GM18511 (cell line): ENCODE measurements at regions not wholly inside any gene's neighbourhood (a gene's known extent, or its start where the extent isn't known, plus 50 kb on each side); places are given as distances from the start of the nearest gene placed in this dataset.
"Not testable (repeated sequence)": the region's sequence is repeated elsewhere in the genome, so short reads cannot be mapped to it uniquely, and the experiment has no call there.

Experiments used
- ATAC-seq: cut with Tn5 transposase; IDR thresholded peaks from one replicate; pipeline ENCODE4 v1.9.1; 2021; ENCODE audit warnings: mild to moderate bottlenecking, moderate library complexity; ENCODE audit not compliant: unreplicated experiment

DNA sequence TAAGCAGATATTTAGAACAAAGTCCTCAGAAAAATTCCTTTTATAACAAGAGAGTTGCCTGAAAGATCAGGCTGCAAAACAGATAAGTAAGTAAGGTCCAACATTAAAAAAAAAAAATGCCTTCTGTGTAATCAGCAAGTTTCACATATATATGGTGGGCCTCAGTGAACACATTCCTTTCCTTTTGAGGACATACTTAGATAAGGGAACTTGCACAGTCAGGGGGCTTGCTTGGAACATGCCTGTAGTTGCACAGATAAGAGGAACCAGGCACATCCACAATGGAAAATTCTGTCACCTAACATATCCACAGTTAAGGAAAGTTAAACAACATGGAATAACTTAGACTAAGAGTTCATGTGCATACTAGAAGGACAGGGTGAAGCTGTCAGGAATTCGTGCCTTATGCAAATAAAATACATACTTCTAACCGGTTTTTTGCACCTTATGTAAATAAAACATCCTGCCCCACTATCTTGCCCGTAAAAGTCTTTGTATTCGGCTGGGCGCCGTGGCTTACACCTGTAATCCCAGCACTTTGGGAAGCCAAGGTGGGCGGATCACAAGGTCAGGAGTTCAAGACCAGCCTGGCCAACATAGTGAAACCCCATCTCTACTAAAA lies 257.3 kb downstream of the ZNF33B start:
- ATAC-seq, result no peak

- peak; percentile 100 for ATAC-seq
Observed at GRCh38 chr10:42367532-42368230, 270.7 kb downstream of the ZNF33B start.

- no peak for ATAC-seq
Observed at GRCh38 chr10:42351745-42352144, 286.6 kb downstream of the ZNF33B start.

DNA sequence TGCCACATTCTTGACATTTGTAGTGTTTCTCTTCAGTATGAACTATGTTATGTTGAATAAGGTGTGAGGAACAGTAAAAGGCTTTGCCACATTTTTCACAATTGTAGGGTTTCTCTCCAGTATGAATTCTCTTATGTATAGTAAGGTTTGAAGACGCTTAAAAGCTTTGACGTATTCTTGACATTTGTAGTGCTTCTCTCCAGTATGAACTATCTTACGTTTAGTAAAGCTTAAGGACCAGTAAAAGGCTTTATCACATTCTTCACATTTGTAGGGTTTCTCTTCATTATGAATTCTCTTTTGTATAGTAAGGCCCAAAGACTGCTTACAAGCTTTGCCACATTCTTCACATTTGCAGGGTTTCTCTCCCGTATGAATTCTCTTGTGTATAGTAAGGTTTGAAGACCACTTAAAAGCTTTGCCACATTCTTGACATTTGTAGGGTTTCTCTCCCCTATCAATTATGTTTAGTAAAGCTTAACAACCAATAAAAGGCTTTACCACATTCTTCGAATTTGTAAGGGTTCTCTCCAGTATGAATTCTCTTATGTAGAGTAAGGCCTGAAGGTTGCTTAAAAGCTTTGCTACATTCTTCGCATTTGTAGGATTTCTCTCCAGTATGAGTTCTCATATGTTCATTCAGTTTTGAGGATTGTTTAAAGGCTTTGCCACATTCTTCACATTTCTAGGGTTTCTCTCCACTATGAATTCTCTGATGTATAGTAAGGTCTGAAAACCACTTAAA lies 301.6 kb downstream of the ZNF33B start:
- not testable (repeated sequence) for ATAC-seq

GRCh38 chr10:42335653-42336296 lies 302.6 kb downstream of the ZNF33B start:
- ATAC-seq, result not testable (repeated sequence)

DNA sequence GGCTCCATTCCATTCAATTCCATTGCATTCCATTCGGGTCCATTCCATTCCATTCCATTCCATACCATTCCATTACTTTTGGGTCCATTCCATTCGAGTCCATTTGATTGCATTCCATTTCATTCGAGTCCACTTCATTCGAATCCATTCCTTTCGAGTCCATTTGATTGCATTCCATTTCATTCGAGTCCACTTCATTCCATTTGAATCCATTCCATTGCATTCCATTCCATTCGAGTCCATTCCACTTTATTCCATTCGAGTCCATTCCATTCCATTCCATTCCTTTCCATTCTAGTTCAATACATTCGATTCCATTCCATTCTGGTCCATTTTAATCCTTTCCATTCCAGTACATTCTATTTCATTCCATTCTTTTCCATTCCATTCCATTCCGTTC lies 334.0 kb downstream of the ZNF33B start:
- no peak for ATAC-seq

DNA sequence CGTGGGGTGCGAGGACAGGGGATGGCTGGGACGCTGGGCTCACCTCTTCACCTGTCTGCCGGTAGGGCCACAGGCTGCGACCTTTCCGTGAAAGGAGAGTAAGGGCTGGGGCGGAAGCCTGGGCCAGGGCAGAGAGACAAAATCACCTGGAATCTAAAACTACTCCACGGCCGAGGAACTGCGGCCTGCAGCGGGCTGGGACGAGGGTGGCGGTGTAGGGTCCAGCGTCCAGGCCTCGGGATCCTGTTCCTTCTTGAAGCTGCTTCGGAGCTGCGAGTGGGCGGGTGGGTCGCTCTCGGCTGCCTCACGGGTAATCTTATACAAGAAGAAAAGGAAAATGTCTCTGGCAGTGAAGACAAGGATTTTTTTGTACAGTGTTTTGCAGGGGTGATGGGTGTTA lies 356.5 kb downstream of the ZNF33B start:
- not testable (repeated sequence) for ATAC-seq

DNA sequence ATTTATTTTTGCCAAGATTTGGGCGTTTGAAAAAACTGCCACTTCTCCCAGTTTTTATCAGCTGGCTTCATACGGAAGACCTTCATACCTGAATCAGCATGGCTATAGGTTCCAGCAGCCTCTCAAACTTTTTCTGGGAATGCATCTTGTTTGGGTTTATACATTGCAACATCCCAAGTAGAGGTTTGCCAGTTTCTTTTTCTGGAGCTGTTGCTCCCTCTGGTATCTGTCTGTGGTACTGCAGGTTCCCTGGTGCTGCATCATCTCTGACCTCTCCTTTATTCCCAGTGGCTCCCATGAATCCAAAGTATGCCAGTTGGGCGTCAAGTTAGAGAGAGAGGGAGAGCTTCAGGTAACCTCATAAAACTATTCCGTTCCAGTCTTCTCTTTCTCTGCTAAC lies 368.6 kb downstream of the ZNF33B start:
- ATAC-seq, result not testable (repeated sequence)

- ATAC-seq, result not testable (repeated sequence)
Observed at GRCh38 chr10:42263259-42263658, 375.1 kb downstream of the ZNF33B start.

GRCh38 chr10:42243002-42243401 lies 395.4 kb downstream of the ZNF33B start:
- not testable (repeated sequence) for ATAC-seq

DNA sequence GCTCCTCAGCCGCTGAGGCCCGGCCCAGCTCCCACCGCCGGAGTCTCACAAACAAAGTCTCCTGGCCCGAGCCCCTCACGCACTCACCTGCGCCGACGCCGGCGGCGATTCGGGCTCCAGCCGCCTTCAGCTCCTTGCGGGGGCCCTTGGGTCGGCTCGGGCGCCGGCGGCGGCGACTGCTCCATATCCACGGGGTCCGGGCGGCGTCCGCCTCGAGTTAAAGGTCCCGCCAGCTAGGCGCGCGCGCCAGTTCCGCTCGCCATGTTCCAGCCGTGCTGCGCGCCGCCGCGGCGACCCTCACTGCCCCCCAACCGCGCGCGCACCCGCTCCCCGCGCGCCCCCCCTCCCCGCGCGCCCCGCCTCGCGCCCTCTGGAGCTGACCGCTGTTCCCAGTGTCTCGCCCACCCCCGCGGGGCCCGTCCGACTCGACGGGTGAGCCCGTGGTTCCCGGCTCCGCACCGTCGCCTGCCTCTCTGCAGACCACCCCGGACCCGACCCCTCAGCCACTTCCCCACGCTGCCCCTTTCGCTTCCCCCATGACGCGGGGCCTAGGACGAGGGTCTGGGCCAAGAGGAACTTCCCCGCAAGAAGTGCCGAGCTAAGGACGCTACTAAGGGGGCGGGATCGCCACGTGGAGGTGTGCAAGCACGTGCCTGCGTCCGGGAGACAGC lies 396.1 kb downstream of the ZNF33B start:
- no peak for ATAC-seq

DNA sequence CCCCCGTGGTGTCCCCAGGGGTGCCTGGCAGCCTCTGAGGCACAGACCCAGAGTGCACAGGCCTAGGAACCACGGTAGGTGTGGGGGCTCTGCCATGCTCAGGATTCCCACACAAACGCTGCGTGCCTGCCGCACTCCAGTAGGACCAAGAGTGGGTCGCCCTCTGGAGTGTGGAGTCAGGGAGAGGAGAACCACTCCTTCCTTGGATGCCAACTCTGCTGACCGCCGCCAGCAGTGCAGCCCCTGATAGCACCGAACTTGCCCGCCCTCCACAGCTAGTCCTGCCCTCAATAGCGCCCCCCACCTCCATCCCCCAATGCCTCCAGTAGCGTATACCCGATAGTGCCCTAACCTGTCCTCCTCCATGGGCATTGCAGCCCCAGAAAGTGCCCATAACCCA lies 402.0 kb downstream of the ZNF33B start:
- not testable (repeated sequence) for ATAC-seq

DNA sequence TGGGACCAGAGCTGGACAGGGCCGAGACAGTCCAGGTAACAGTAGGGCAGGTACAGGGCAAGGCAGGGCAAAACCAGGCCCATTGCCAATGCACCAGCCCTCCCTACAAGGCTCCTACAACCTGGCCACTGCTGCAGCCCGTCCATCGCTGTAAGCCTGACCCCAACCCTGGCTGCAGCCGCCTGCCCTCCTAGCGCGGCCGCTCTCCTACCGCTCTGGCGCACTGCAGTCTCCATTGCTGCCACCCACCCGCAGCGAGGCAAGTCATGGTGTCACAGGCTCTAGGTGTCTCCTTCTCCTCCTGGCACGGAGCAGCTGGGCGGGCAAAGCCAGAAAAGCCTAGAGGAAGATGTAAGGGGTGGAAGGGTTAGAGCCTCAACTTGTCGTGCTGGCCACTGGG lies 402.6 kb downstream of the ZNF33B start:
- not testable (repeated sequence) for ATAC-seq

DNA sequence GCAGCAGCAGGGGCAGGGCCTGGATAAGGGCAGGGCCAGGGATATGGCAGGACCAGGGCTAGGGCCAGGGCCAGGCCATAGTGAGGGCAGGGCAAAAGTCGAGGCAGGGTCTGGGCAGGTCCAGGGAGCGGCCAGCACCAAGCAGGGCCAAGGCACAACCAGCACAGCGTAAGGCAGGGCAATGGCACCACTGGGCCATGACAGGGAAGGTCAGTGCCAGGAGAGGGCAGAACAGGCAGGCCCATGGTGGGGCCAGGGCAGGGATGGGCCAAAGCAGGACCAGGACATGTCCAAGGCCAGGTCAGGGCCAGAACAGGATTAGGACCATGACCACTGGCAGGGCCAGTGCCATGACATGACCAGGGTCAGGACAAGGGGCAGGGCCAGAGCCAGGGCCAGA lies 403.1 kb downstream of the ZNF33B start:
- not testable (repeated sequence) for ATAC-seq

DNA sequence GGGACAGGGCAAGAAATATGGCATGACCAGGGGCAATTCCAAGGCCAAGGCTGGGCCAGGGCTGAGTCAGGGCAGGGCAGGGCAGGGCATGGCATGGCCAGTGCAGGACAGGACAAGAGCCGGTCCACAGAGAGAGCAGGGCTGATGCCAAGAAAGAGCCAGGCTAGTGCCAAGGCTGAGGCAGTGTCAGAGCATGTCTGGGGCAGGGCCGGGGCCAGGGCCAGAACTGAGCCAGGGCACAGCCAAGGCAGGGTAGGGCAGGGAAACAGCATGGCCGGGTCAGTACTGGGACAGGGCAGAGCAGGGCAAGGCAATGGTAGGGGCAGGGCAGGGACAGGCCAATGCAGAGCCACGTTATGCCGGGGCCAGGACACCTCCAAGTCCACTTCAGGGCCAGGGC lies 403.9 kb downstream of the ZNF33B start:
- not testable (repeated sequence) for ATAC-seq

- ATAC-seq, result not testable (repeated sequence)
Observed at GRCh38 chr10:42233461-42234206, 404.7 kb downstream of the ZNF33B start.

GRCh38 chr10:42232955-42233354 lies 405.4 kb downstream of the ZNF33B start:
- ATAC-seq, result not testable (repeated sequence)

- not testable (repeated sequence) for ATAC-seq
Observed at GRCh38 chr10:42230812-42231211, 407.6 kb downstream of the ZNF33B start.

- ATAC-seq, result not testable (repeated sequence)
Observed at GRCh38 chr10:42230115-42230514, 408.3 kb downstream of the ZNF33B start.

DNA sequence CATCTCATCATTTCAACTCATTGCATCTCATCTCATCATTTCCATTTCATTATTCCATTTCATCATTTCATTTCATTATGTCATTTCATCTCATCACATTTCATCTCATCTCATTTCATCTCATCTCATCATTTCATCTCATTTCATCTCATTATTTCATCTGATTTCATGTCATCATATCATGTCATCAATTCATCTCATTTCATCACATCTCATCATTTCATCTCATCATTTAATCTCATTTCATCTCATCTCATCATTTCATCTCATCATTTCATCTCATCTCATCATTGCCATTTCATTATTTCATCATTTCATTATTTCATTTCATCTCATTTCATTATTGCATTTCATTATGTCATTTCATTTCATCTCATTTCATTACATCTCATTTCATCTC lies 410.5 kb downstream of the ZNF33B start:
- ATAC-seq, result not testable (repeated sequence)
